SIG-M5 treated with dmso at 0.1 percent for 504 hours (cell line): ENCODE measurements at regions not wholly inside any gene's neighbourhood (a gene's known extent, or its start where the extent isn't known, plus 50 kb on each side); places are given as distances from the start of the nearest gene placed in this dataset.

Source experiments
- DNase-seq: peaks from one replicate; lab custom pipeline; 2025; ENCODE audit not compliant: unreplicated experiment; lab: John Stamatoyannopoulos, UW

- no peak for DNase-seq
Measured at GRCh38 chr10:58969576-58969975, 206.9 kb upstream of the PHYHIPL start.

GRCh38 chr10:58970160-58970915 lies 206.1 kb upstream of the PHYHIPL start:
- DNase-seq = no peak

DNA sequence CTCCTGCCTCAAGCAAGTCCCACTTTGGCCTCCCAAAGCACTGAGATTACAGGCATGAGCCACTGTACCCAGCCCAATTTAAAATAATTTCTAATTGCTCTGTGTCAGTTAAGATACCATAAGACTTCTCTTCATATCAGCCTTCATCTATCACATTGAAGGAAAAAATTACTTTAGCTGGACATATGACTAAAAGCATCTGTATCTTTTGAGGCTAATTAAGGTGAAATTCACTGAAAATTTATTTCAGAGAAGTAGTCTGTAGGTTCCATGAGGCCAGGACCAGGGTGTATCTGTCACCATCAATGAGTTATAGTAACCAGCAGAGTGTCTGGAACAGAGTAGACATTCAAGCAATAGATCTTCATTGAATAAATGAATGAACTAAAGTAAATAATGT lies 205.2 kb upstream of the PHYHIPL start:
- DNase-seq = no peak

DNA sequence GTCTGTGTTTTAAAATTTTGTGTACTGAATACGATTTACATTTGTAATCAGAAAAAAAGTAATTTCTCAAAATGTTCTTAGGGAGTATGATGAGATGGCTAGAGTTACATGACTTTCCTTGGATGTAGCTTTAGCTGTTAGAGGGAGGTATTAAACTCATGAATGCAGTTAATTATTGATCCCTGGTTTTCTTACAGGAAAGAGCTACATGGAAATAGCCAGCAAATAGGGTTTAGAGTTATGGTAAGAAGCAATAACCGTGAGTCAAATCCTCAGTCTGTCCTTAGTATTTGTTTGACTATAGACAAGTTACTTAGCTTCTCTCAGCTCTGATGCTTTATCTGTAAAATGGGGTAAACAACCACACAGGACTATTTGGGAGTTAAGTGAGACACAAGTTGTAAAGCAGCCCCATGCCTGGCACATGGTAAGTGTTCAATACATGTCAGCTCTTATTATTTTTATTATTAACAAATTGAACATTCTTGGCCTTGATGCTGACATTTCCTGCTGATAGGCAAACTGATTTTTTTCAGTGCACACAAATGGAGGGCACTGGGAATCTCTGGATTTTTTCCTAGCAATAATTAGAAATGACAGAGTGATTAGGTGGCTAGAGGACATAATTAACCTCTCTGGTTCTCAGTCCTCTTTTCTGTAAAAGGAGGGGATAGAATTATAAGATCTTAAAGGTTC lies 204.5 kb upstream of the PHYHIPL start:
- no peak for DNase-seq

DNA sequence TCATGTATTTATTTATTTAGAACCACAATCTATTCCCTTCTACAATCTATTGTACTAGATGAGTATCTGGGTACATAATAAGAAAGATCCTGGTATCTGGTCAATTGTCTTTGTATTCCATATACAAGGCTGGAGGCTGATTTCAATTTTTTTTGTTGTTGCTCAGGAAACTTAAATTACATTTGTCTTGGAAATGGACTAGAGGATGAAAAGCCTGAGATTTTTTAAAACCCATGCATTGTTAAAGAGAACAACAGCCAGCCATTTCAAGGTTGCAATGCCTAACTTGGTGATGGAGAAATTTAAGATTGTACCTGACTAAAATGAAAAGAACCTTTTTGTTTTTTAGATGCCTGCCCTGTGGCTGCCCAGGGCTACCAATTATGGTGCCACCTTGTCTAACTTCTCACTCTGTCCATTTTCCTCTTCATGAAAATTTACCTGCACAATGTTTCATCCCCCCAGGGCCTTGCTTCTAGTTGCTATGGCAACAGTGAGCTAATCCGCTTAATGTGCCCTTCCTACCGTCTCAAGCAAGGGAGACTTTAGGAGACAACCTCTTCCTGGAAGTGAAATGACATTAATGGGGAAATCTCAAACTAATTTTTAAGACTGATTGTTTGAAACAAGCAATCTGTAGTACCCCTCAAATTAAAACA lies 203.7 kb upstream of the PHYHIPL start:
- no peak for DNase-seq

- no peak for DNase-seq
Measured at GRCh38 chr10:58973235-58973595, 203.2 kb upstream of the PHYHIPL start.

GRCh38 chr10:58976254-58976653 lies 200.2 kb upstream of the PHYHIPL start:
- no peak for DNase-seq

DNA sequence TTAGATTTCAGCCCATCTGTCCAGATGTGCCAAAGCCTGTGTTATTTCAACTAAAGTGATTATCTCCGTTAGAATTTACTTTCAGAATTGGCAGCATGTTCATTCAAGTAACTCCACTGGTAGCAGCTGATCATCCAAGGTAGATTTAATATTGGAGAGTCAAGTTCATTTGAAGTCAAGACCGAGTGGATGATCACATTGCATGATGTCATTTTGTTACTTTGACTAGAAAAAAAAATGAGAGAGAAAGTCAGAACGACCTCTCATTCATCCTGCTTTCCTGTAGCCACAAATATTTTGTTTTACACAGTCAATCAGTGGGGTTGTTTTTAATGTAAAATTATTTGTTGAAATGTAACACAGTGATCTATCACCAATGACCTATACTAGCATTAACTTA lies 196.7 kb upstream of the PHYHIPL start:
- no peak for DNase-seq

- DNase-seq = no peak
Measured at GRCh38 chr10:58980826-58981415, 195.5 kb upstream of the PHYHIPL start.

- DNase-seq = no peak
Measured at GRCh38 chr10:58981846-58982245, 194.6 kb upstream of the PHYHIPL start.

- no peak for DNase-seq
Measured at GRCh38 chr10:58982470-58983239, 193.8 kb upstream of the PHYHIPL start.

GRCh38 chr10:58985216-58985615 lies 191.2 kb upstream of the PHYHIPL start:
- DNase-seq = no peak

GRCh38 chr10:58989486-58990039 lies 186.9 kb upstream of the PHYHIPL start:
- no peak for DNase-seq

DNA sequence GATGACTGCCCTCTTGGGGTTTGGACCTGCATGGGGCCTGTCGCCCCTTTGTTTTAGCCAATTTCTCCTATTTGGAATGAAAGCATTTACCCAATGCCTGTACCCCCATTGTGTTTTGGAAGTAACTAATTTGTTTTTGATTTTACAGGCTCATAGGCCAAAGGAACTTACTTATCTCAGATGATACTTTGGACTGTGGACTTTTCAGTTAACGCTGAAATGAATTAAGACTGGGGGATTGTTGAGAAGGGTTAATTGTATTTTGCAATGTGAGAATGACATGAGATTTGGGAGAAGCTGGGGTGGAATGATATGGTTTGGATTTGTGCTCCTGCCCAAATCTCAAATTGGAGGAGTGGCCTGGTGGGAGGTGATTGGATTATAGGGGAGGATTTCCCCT lies 185.8 kb upstream of the PHYHIPL start:
- DNase-seq = no peak

- DNase-seq = no peak
Measured at GRCh38 chr10:58991856-58992255, 184.6 kb upstream of the PHYHIPL start.

DNA sequence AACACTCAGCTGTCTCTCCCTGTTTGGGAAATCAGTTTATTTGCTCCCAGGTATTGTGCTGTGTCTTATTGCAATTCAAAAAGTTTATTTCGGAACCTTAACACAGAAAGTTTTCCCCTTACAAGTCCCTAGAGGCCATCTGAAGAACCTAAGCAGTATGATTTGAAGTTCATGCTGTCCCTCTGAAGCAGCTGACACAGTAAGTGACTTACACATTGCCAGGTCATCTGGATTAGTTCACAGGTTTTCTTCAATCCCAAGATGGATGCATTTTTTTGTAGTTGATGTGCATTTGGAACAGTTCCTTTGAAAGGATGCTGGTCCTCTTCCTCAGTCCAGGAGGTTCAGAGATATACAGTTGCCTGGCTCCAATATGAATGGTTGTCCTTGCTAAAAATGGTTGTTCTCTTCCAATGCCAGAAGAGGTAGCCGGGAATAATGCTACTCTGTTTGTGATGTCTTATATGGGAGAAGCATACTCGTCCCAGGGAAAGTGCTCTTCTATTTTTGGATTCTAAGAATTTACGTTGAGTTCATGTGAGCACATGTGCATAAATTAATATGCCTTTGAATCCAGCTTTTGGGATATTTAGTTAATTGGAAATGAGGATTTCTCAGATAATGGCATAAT lies 183.5 kb upstream of the PHYHIPL start:
- DNase-seq = no peak

GRCh38 chr10:58993480-58994221 lies 182.8 kb upstream of the PHYHIPL start:
- no peak for DNase-seq

DNA sequence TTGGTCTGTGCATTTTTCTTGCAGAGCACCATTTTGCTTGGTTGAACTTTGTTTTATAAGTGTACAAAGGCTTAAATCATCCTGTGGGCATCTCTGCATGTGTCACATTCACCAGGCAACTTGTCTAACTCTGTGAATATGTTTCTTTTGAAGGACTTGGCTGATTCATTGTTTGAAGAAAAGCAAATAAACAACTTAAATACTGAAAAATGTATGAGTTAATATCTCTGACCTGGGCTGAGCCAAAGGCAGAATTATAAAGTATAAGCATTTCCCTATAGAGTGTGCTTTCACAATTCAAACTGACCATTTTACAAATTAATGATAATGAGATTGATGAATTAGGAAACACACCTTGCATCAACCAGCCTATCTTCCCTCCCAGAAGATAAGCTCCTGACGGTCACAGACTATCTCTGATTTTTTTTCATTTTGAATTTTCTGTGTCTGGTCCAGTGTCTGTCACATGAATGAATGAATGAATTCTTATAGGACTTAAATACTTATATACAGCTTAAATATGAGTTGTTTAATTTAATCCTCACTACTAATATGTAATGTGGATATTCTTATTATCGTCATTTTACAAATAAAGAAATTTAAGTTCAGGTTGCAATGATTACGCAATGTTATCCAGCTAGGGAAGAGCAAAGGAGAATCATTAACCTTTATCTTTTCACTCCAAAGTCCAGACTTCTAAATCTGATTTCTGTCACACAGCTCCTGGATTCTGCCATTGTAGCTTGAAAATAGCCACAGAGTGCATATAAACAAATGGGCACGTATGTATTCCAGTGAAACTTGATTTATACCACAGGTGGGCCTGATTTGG lies 182.0 kb upstream of the PHYHIPL start:
- DNase-seq = no peak
